ENCODE measurements at regions not wholly inside any gene's neighbourhood (a gene's known extent, or its start where the extent isn't known, plus 50 kb on each side); places are given as distances from the start of the nearest gene placed in this dataset.

GRCh38 chr12:64991121-64991611, 129.9 kb downstream of the WIF1 start:
- ChIA-PET POLR2A (no interaction called here), CTCF (no interaction called here)
- no peak for DNase-seq
- intact Hi-C loops (cut with micrococcal nuclease; ENCODE audit: unreplicated experiment), result no loop called here
- H3K4me3 ChIP-seq (ENCODE audit: low read depth, low read length), result no peak overlapping the region
- Mint-ChIP-seq H3K36me3 (ENCODE audit: insufficient read depth, unreplicated experiment) (no peaks in the 10 kb centered on the region), H3K9me3 (ENCODE audit: unreplicated experiment) (peaks cover 11% of the 10 kb centered on the region), H3K4me3 (ENCODE audit: unreplicated experiment) (no peak overlapping the region), H3K27ac (ENCODE audit: unreplicated experiment) (no peak overlapping the region), H3K4me1 (ENCODE audit: low read depth, unreplicated experiment) (no peaks in the 10 kb centered on the region), H3K27me3 (ENCODE audit: insufficient read depth, unreplicated experiment) (no peaks in the 10 kb centered on the region)
- H3K36me3 ChIP-seq (ENCODE audit: control insufficient read depth, insufficient read depth, low read length), result no peaks in the 10 kb centered on the region
- TF ChIP-seq CTCF (IDR thresholded peaks at IDR 0.05; ENCODE audit: insufficient read depth in 1 of 2, low read depth in 1 of 2, low read length in 1 of 2, severe bottlenecking in 1 of 2, unreplicated experiment in 1 of 2), result no peak
- H3K4me1 ChIP-seq, result no peaks in the 10 kb centered on the region
- BruUV-seq (replicated peaks), result no TSS peak
- no peaks in the 10 kb centered on the region for H3K9me3 ChIP-seq
- no peaks in the 10 kb centered on the region for H3K27me3 ChIP-seq (replicated peaks; ENCODE audit: control insufficient read depth, insufficient read depth, low read length)

GRCh38 chr12:64992116-64992515, 129.0 kb downstream of the WIF1 start:
- CTCF ChIA-PET, result no interaction called here
- H3K9me3 Mint-ChIP-seq (ENCODE audit: unreplicated experiment), result peaks cover 11% of the 10 kb centered on the region

GRCh38 chr12:64992641-64993040, 128.5 kb downstream of the WIF1 start:
- TF ChIP-seq CTCF (IDR thresholded peaks at IDR 0.05; ENCODE audit: insufficient read depth in 1 of 2, low read depth in 1 of 2, low read length in 1 of 2, severe bottlenecking in 1 of 2, unreplicated experiment in 1 of 2), result no peak
- no peaks in the 10 kb centered on the region for H3K27me3 ChIP-seq (replicated peaks; ENCODE audit: control insufficient read depth, insufficient read depth, low read length)
- POLR2A ChIA-PET, result no interaction called here
- BruUV-seq (replicated peaks), result no TSS peak
- CTCF ChIA-PET, result no interaction called here
- peaks cover 6% of the 10 kb centered on the region for H3K4me1 ChIP-seq
- H3K9me3 ChIP-seq, result no peaks in the 10 kb centered on the region
- DNase-seq, result no peak
- peaks cover 3% of the 10 kb centered on the region for H3K4me1 Mint-ChIP-seq (ENCODE audit: low read depth, unreplicated experiment)
- H3K36me3 ChIP-seq (ENCODE audit: control insufficient read depth, insufficient read depth, low read length), result no peaks in the 10 kb centered on the region; the same call in 1 of the 2 replicates
- H3K9me3 Mint-ChIP-seq (ENCODE audit: unreplicated experiment), result peaks cover 11% of the 10 kb centered on the region
- intact Hi-C loops (cut with micrococcal nuclease; ENCODE audit: unreplicated experiment), result no loop called here
- H3K4me3 Mint-ChIP-seq (ENCODE audit: unreplicated experiment), result no peak overlapping the region
- no peak overlapping the region for H3K4me3 ChIP-seq (ENCODE audit: low read depth, low read length)
- no peaks in the 10 kb centered on the region for H3K36me3 Mint-ChIP-seq (ENCODE audit: insufficient read depth, unreplicated experiment)
- no peak overlapping the region for H3K27ac Mint-ChIP-seq (ENCODE audit: unreplicated experiment)
- H3K27me3 Mint-ChIP-seq (ENCODE audit: insufficient read depth, unreplicated experiment), result no peaks in the 10 kb centered on the region

More at GRCh38 chr12:64992116-64992515, 129.0 kb downstream of the WIF1 start:
- intact Hi-C loops (cut with micrococcal nuclease; ENCODE audit: unreplicated experiment), result no loop called here
- Mint-ChIP-seq H3K27ac (ENCODE audit: unreplicated experiment) (no peak overlapping the region), H3K4me1 (ENCODE audit: low read depth, unreplicated experiment) (no peaks in the 10 kb centered on the region), H3K36me3 (ENCODE audit: insufficient read depth, unreplicated experiment) (no peaks in the 10 kb centered on the region), H3K4me3 (ENCODE audit: unreplicated experiment) (no peak overlapping the region), H3K27me3 (ENCODE audit: insufficient read depth, unreplicated experiment) (no peaks in the 10 kb centered on the region)
- Histone ChIP-seq H3K4me1 (peaks cover under 1% of the 10 kb centered on the region; the same call in 1 of the 2 replicates), H3K36me3 (ENCODE audit: control insufficient read depth, insufficient read depth, low read length) (no peaks in the 10 kb centered on the region; the same call in 1 of the 2 replicates), H3K9me3 (no peaks in the 10 kb centered on the region), H3K4me3 (ENCODE audit: low read depth, low read length) (no peak overlapping the region), H3K27me3 (replicated peaks; ENCODE audit: control insufficient read depth, insufficient read depth, low read length) (no peaks in the 10 kb centered on the region)
- no TSS peak for BruUV-seq (replicated peaks)
- POLR2A ChIA-PET, result no interaction called here
- TF ChIP-seq CTCF (IDR thresholded peaks at IDR 0.05; ENCODE audit: insufficient read depth in 1 of 2, low read depth in 1 of 2, low read length in 1 of 2, severe bottlenecking in 1 of 2, unreplicated experiment in 1 of 2), result no peak
- DNase-seq, result no peak
